A673 (cell line): ENCODE measurements at regions not wholly inside any gene's neighbourhood (a gene's known extent, or its start where the extent isn't known, plus 50 kb on each side); places are given as distances from the start of the nearest gene placed in this dataset.

ENCODE experiments used
- BruUV-seq: library from RNA; stranded (reverse); fragments of 400-500 nt; replicated peaks from 2 replicates; lab custom pipeline; 2021; lab: Mats Ljungman, UMichigan
- CTCF ChIA-PET: fragments of 300-600 bp; sonication (Branson Sonifier 250); formaldehyde crosslinking; loops from one replicate; lab custom pipeline; 2022; ENCODE audit warnings: antibody characterized with exemption; lab: Charles Lee
- POLR2A ChIA-PET: fragments of 300-600 bp; sonication (Branson Sonifier 250); formaldehyde crosslinking; loops from one replicate; lab custom pipeline; 2022; ENCODE audit warnings: antibody characterized with exemption; ENCODE audit not compliant: low non-redundant PET; lab: Charles Lee
- DNase-seq: peaks from one replicate; pipeline ENCODE4 v3.0.0-alpha.2; 2015; ENCODE audit warnings: low spot score
- H3K27ac ChIP-seq: fragments of 200-600 bp; sonication (generic); 2 replicates; pipeline ENCODE4 v1.5.1; 2016; ENCODE audit warnings: mixed run types, low read depth, mild to moderate bottlenecking, mixed read lengths, antibody characterized with exemption, low read length; ENCODE audit not compliant: poor library complexity, severe bottlenecking
- H3K27me3 ChIP-seq: fragments of 200-600 bp; sonication (generic); replicated peaks from 2 replicates; pipeline ENCODE4 v1.6.1; 2017; ENCODE audit warnings: mixed run types, low read depth, mild to moderate bottlenecking, mixed read lengths, antibody characterized with exemption, low read length; ENCODE audit not compliant: insufficient read depth, poor library complexity
- H3K36me3 ChIP-seq: fragments of 200-600 bp; sonication (generic); 2 replicates; pipeline ENCODE4 v1.6.1; 2016; ENCODE audit warnings: mixed run types, mild to moderate bottlenecking, mixed read lengths, antibody characterized with exemption, low read length; ENCODE audit not compliant: insufficient read depth, poor library complexity, severe bottlenecking
- H3K4me1 ChIP-seq: fragments of 200-600 bp; sonication (generic); 2 replicates; pipeline ENCODE4 v1.6.1; 2017; ENCODE audit warnings: mixed run types, mild to moderate bottlenecking, mixed read lengths, antibody characterized with exemption, low read length; ENCODE audit not compliant: insufficient read depth, poor library complexity, severe bottlenecking
- H3K4me3 ChIP-seq: fragments of 200-600 bp; sonication (generic); 2 replicates; pipeline ENCODE4 v1.5.1; 2016; ENCODE audit warnings: low read depth, mixed run types, mild to moderate bottlenecking, mixed read lengths, low read length; ENCODE audit not compliant: poor library complexity, severe bottlenecking
- H3K9me3 ChIP-seq: fragments of 200-600 bp; sonication (generic); 2 replicates; pipeline ENCODE4 v1.6.1; 2016; ENCODE audit warnings: mixed run types, low read depth, mild to moderate bottlenecking, mixed read lengths, antibody characterized with exemption, low read length; ENCODE audit not compliant: poor library complexity, severe bottlenecking
- CTCF ChIP-seq: fragments of 300-800, 200-600 bp; sonication (generic); conservative IDR thresholded peaks from 2 replicates; pipeline ENCODE4 v1.5.1; 2017; ENCODE audit warnings: low read depth, mild to moderate bottlenecking, antibody characterized with exemption, low read length, moderate library complexity, mixed read lengths
- EZH2 ChIP-seq: fragments of 200-600 bp; sonication (generic); IDR thresholded peaks from 2 replicates; pipeline ENCODE4 v1.6.1; 2017; ENCODE audit warnings: borderline replicate concordance, low read depth, mild to moderate bottlenecking, mixed read lengths, antibody characterized with exemption, low read length; ENCODE audit not compliant: poor library complexity, severe bottlenecking
- intact Hi-C: fragments of 100-400 bp; cut with micrococcal nuclease; formaldehyde crosslinking; loops from one replicate; pipeline ENCODE4 v1.10.0; 2022; ENCODE audit not compliant: unreplicated experiment

GRCh38 chr5:67730917-67731474 lies 484.6 kb upstream of the PIK3R1 start:
- no peak for TF ChIP-seq EZH2
- TF ChIP-seq CTCF = no peak
- peaks cover 8% of the 10 kb centered on the region for H3K4me1 ChIP-seq
- POLR2A ChIA-PET = no interaction called here
- H3K9me3 ChIP-seq = no peaks in the 10 kb centered on the region
- intact Hi-C loops = no loop called here
- H3K4me3 ChIP-seq = no peak overlapping the region
- no peak overlapping the region for H3K27ac ChIP-seq
- no peaks in the 10 kb centered on the region for H3K36me3 ChIP-seq
- no peak for DNase-seq
- BruUV-seq = no TSS peak
- no peaks in the 10 kb centered on the region for H3K27me3 ChIP-seq
- CTCF ChIA-PET = no interaction called here

GRCh38 chr5:67728326-67728890 lies 487.1 kb upstream of the PIK3R1 start:
- BruUV-seq = no TSS peak
- Histone ChIP-seq H3K36me3 (no peaks in the 10 kb centered on the region), H3K27me3 (no peaks in the 10 kb centered on the region), H3K4me1 (peaks cover 8% of the 10 kb centered on the region), H3K27ac (no peak overlapping the region), H3K4me3 (no peak overlapping the region), H3K9me3 (no peaks in the 10 kb centered on the region)
- no peak for DNase-seq
- ChIA-PET POLR2A (interaction anchor here (0.7 kb wide), 1 partner anchor 467 kb away, joined by 8 read pairs; no protein-coding TSS in a partner anchor), CTCF (no interaction called here)
- intact Hi-C loops = no loop called here
- no peak for TF ChIP-seq CTCF
- no peak for TF ChIP-seq EZH2

GRCh38 chr5:67725604-67726003 lies 490.0 kb upstream of the PIK3R1 start:
- no peaks in the 10 kb centered on the region for H3K9me3 ChIP-seq
- no peak overlapping the region for H3K27ac ChIP-seq
- ChIA-PET POLR2A (no interaction called here), CTCF (no interaction called here)
- no peak overlapping the region for H3K4me3 ChIP-seq
- no peaks in the 10 kb centered on the region for H3K27me3 ChIP-seq
- intact Hi-C loops = no loop called here
- H3K4me1 ChIP-seq = no peaks in the 10 kb centered on the region
- TF ChIP-seq EZH2 = no peak
- TF ChIP-seq CTCF = no peak
- no peak for DNase-seq
- no TSS peak for BruUV-seq
- H3K36me3 ChIP-seq = no peaks in the 10 kb centered on the region
